SK-N-DZ (cell line): ENCODE measurements at regions not wholly inside any gene's neighbourhood (a gene's known extent, or its start where the extent isn't known, plus 50 kb on each side); places are given as distances from the start of the nearest gene placed in this dataset.
"Not testable (repeated sequence)": the region's sequence is repeated elsewhere in the genome, so short reads cannot be mapped to it uniquely, and the experiment has no call there.

Source experiments
- DNase-seq: peaks from one replicate; pipeline ENCODE4 v3.0.0-alpha.2; 2015; ENCODE audit warnings: low spot score

GRCh38 chr2:234162861-234163260 lies 112.4 kb downstream of the SPP2 start:
- DNase-seq: no peak

- DNase-seq: no peak
Measured at GRCh38 chr2:234161932-234162331, 111.4 kb downstream of the SPP2 start.

GRCh38 chr2:234158812-234159211 lies 108.3 kb downstream of the SPP2 start:
- DNase-seq: no peak

GRCh38 chr2:234157817-234158588 lies 107.5 kb downstream of the SPP2 start:
- no peak for DNase-seq

- DNase-seq: no peak
Measured at GRCh38 chr2:234156326-234156725, 105.8 kb downstream of the SPP2 start.

- not testable (repeated sequence) for DNase-seq
Measured at GRCh38 chr2:234152835-234153234, 102.3 kb downstream of the SPP2 start.

GRCh38 chr2:234147335-234147861 lies 96.9 kb downstream of the SPP2 start:
- no peak for DNase-seq

- DNase-seq: no peak
Measured at GRCh38 chr2:234146087-234146826, 95.8 kb downstream of the SPP2 start.

- DNase-seq: no peak
Measured at GRCh38 chr2:234145511-234145910, 95.0 kb downstream of the SPP2 start.

GRCh38 chr2:234145057-234145456 lies 94.6 kb downstream of the SPP2 start:
- no peak for DNase-seq

- DNase-seq: no peak
Measured at GRCh38 chr2:234143896-234144295, 93.4 kb downstream of the SPP2 start.

- no peak for DNase-seq
Measured at GRCh38 chr2:234142530-234142929, 92.0 kb downstream of the SPP2 start.

- no peak for DNase-seq
Measured at GRCh38 chr2:234139755-234140154, 89.3 kb downstream of the SPP2 start.

- no peak for DNase-seq
Measured at GRCh38 chr2:234138836-234139235, 88.3 kb downstream of the SPP2 start.

- no peak for DNase-seq
Measured at GRCh38 chr2:234137400-234138014, 87.0 kb downstream of the SPP2 start.

GRCh38 chr2:234136461-234136860 lies 86.0 kb downstream of the SPP2 start:
- DNase-seq: no peak

GRCh38 chr2:234135750-234136221 lies 85.3 kb downstream of the SPP2 start:
- peak; percentile 70 for DNase-seq

GRCh38 chr2:234134496-234134895 lies 84.0 kb downstream of the SPP2 start:
- DNase-seq: no peak

- DNase-seq: no peak
Measured at GRCh38 chr2:234133004-234133403, 82.5 kb downstream of the SPP2 start.

GRCh38 chr2:234130777-234131181 lies 80.3 kb downstream of the SPP2 start:
- no peak for DNase-seq

- DNase-seq: no peak
Measured at GRCh38 chr2:234128606-234129005, 78.1 kb downstream of the SPP2 start.
